ENCODE measurements at regions not wholly inside any gene's neighbourhood (a gene's known extent, or its start where the extent isn't known, plus 50 kb on each side); places are given as distances from the start of the nearest gene placed in this dataset.

GRCh38 chr10:4361581-4361980 is 464.4 kb upstream of the AKR1E2 start:
- no peak for DNase-seq (ENCODE audit: low spot score)
- TF ChIP-seq CTCF (IDR thresholded peaks at IDR 0.05; ENCODE audit: extremely low read depth, missing control alignments): no peak

GRCh38 chr10:4359003-4359402 is 467.0 kb upstream of the AKR1E2 start:
- TF ChIP-seq CTCF (IDR thresholded peaks at IDR 0.05; ENCODE audit: extremely low read depth, missing control alignments): no peak
- no peak for DNase-seq (ENCODE audit: low spot score)

GRCh38 chr10:4357911-4358310 is 468.1 kb upstream of the AKR1E2 start:
- no peak for TF ChIP-seq CTCF (IDR thresholded peaks at IDR 0.05; ENCODE audit: extremely low read depth, missing control alignments)
- DNase-seq (ENCODE audit: low spot score): no peak

GRCh38 chr10:4355350-4355749 is 470.7 kb upstream of the AKR1E2 start:
- TF ChIP-seq CTCF (IDR thresholded peaks at IDR 0.05; ENCODE audit: extremely low read depth, missing control alignments): no peak
- no peak for DNase-seq (ENCODE audit: low spot score)

- TF ChIP-seq CTCF (IDR thresholded peaks at IDR 0.05; ENCODE audit: extremely low read depth, missing control alignments): no peak
- no peak for DNase-seq (ENCODE audit: low spot score)
These were observed 471.6 kb upstream of the AKR1E2 start for GRCh38 chr10:4354382-4354812.

- TF ChIP-seq CTCF (IDR thresholded peaks at IDR 0.05; ENCODE audit: extremely low read depth, missing control alignments): no peak
- DNase-seq (ENCODE audit: low spot score): no peak
These were observed 472.0 kb upstream of the AKR1E2 start for GRCh38 chr10:4353964-4354363.

- TF ChIP-seq CTCF (IDR thresholded peaks at IDR 0.05; ENCODE audit: extremely low read depth, missing control alignments): no peak
- no peak for DNase-seq (ENCODE audit: low spot score)
These were observed 472.9 kb upstream of the AKR1E2 start for GRCh38 chr10:4353059-4353655.

Measured in GM20000 (cell line).